GM12878 (cell line): ENCODE measurements at regions not wholly inside any gene's neighbourhood (a gene's known extent, or its start where the extent isn't known, plus 50 kb on each side); places are given as distances from the start of the nearest gene placed in this dataset.

Experiments used
- CHD2 ChIP-seq: IDR thresholded peaks from 2 replicates; pipeline ENCODE4 v1.6.1; 2011; ENCODE audit warnings: low read depth, low read length, improper control_type of control experiment, borderline replicate concordance
- EED ChIP-seq: sonication (generic); IDR thresholded peaks from 2 replicates; pipeline ENCODE4 v1.6.1; 2016; ENCODE audit warnings: antibody characterized with exemption, low read depth
- EP300 ChIP-seq, 2 experiments: fragments of 150-350 bp in 1 of 2; IDR thresholded peaks; 2 replicates each; pipeline ENCODE4 v1.6.1; 2011 to 2012; ENCODE audit warnings: low read depth in 2 of 2, low read length in 2 of 2, borderline replicate concordance in 1 of 2, improper control_type of control experiment in 1 of 2, inconsistent platforms in 1 of 2; ENCODE audit not compliant: control insufficient read depth in 1 of 2
- EZH2 ChIP-seq: IDR thresholded peaks from 2 replicates; pipeline ENCODE4 v1.6.1; 2012; ENCODE audit warnings: low read depth, mild to moderate bottlenecking, control low read depth, inconsistent platforms, low read length, borderline replicate concordance; ENCODE audit not compliant: control insufficient read depth
- JUNB ChIP-seq: IDR thresholded peaks from 2 replicates; pipeline ENCODE4 v1.6.1; 2016; ENCODE audit warnings: antibody characterized with exemption, mild to moderate bottlenecking
- KDM1A ChIP-seq: fragments of 200-600 bp; sonication (generic); IDR thresholded peaks from 2 replicates; pipeline ENCODE4 v1.6.1; 2016; ENCODE audit warnings: borderline replicate concordance
- MTA2 ChIP-seq: fragments of 450-650 bp; IDR thresholded peaks from 2 replicates; pipeline ENCODE4 v1.6.1; 2016; ENCODE audit warnings: low read depth, mild to moderate bottlenecking, moderate library complexity
- POLR2AphosphoS5 ChIP-seq: IDR thresholded peaks from 2 replicates; pipeline ENCODE4 v1.6.1; 2011; ENCODE audit warnings: mild to moderate bottlenecking, low read length, inconsistent platforms
- RFX5 ChIP-seq: IDR thresholded peaks from 2 replicates; pipeline ENCODE4 v1.6.1; 2011; ENCODE audit warnings: low read depth, low read length, improper control_type of control experiment
- SREBF2 ChIP-seq: IDR thresholded peaks from 2 replicates; pipeline ENCODE4 v1.6.1; 2012; ENCODE audit warnings: mild to moderate bottlenecking, low read length
- ZNF274 ChIP-seq: IDR thresholded peaks from one replicate; pipeline ENCODE4 v1.8.0; 2011; ENCODE audit not compliant: insufficient read length, insufficient read depth
- TF ChIP-seq, protein P1 (sequence below), 3 experiments: IDR thresholded peaks in 2 of 3; conservative IDR thresholded peaks in 1 of 3; 2 replicates each; pipeline ENCODE4 v1.5.1; 2011; ENCODE audit warnings: low read depth in 3 of 3, low read length in 3 of 3, mild to moderate bottlenecking in 3 of 3, control low read depth in 2 of 3, moderate library complexity in 2 of 3, inconsistent platforms in 1 of 3, mixed read lengths in 1 of 3; ENCODE audit not compliant: control insufficient read depth in 2 of 3, insufficient read depth in 1 of 3; ENCODE audit errors: extremely low read depth in 1 of 3
- TF ChIP-seq, protein P2 (sequence below): IDR thresholded peaks from 2 replicates; pipeline ENCODE4 v1.6.1; 2011; ENCODE audit warnings: borderline replicate concordance, low read depth, mild to moderate bottlenecking, moderate library complexity, mixed read lengths, low read length; ENCODE audit not compliant: insufficient read depth; ENCODE audit errors: extremely low read length

DNA sequence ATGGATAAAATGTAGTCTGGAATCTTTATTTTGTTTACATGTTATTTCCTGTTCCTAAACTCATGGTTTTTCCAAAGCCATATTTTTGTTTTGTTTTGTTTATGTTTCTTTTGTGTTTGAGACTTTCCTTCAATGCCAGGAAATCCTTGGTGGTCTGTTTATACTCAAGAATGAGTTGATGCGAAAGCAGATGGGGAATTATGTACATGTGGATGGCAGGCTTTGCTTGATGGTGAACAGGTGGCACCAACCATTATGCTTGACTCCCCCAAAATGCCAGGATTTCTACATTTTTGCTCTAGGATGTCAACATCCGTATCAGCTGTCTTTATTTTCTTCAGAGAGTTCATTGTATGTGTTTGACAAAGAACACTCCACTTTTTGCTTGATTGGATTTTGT is 448.5 kb downstream of the PRDM2 start:
- no peak for TF ChIP-seq EP300 (IDR thresholded peaks at IDR 0.05; ENCODE audit: borderline replicate concordance in 1 of 2, control insufficient read depth in 1 of 2, low read depth in 2 of 2, low read length in 2 of 2)
- TF ChIP-seq, protein P1, sequence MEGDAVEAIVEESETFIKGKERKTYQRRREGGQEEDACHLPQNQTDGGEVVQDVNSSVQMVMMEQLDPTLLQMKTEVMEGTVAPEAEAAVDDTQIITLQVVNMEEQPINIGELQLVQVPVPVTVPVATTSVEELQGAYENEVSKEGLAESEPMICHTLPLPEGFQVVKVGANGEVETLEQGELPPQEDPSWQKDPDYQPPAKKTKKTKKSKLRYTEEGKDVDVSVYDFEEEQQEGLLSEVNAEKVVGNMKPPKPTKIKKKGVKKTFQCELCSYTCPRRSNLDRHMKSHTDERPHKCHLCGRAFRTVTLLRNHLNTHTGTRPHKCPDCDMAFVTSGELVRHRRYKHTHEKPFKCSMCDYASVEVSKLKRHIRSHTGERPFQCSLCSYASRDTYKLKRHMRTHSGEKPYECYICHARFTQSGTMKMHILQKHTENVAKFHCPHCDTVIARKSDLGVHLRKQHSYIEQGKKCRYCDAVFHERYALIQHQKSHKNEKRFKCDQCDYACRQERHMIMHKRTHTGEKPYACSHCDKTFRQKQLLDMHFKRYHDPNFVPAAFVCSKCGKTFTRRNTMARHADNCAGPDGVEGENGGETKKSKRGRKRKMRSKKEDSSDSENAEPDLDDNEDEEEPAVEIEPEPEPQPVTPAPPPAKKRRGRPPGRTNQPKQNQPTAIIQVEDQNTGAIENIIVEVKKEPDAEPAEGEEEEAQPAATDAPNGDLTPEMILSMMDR (IDR thresholded peaks at IDR 0.05 in 2 of 3, conservative IDR thresholded peaks at IDR 0.05 in 1 of 3; ENCODE audit: control insufficient read depth in 2 of 3, extremely low read depth in 1 of 3, insufficient read depth in 1 of 3, low read depth in 3 of 3, low read length in 3 of 3), result no peak
- TF ChIP-seq KDM1A, result no peak
- TF ChIP-seq JUNB, result no peak
- no peak for TF ChIP-seq RFX5
- no peak for TF ChIP-seq MTA2
- TF ChIP-seq SREBF2, result no peak
- TF ChIP-seq EZH2, result no peak
- TF ChIP-seq POLR2AphosphoS5, result no peak
- TF ChIP-seq, protein P2, sequence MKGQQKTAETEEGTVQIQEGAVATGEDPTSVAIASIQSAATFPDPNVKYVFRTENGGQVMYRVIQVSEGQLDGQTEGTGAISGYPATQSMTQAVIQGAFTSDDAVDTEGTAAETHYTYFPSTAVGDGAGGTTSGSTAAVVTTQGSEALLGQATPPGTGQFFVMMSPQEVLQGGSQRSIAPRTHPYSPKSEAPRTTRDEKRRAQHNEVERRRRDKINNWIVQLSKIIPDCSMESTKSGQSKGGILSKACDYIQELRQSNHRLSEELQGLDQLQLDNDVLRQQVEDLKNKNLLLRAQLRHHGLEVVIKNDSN, result no peak
- no peak for TF ChIP-seq EED
- no peak for TF ChIP-seq ZNF274
- no peak for TF ChIP-seq CHD2
